MCF 10A (cell line): ENCODE measurements at regions not wholly inside any gene's neighbourhood (a gene's known extent, or its start where the extent isn't known, plus 50 kb on each side); places are given as distances from the start of the nearest gene placed in this dataset.

ENCODE experiments used
- BruUV-seq: library from RNA; stranded (reverse); fragments of 400-500 nt; replicated peaks from 2 replicates; lab custom pipeline; 2021; lab: Mats Ljungman, UMichigan
- CTCF ChIA-PET: fragments of 300-600 bp; sonication (Branson Sonifier 250); formaldehyde crosslinking; extraction: SDS; loops from one replicate; lab custom pipeline; 2021; ENCODE audit warnings: antibody characterized with exemption, inconsistent platforms; lab: Yijun Ruan, JAX
- POLR2A ChIA-PET: fragments of 300-600, 350-650 bp; sonication (Branson Sonifier 250); formaldehyde crosslinking; extraction: SDS; loops from one replicate; lab custom pipeline; 2020; ENCODE audit warnings: antibody characterized with exemption, inconsistent platforms; lab: Yijun Ruan, JAX
- DNase-seq: peaks from one replicate; pipeline ENCODE4 v3.0.0-alpha.2; 2018; ENCODE audit not compliant: unreplicated experiment
- H3K27ac Mint-ChIP-seq: one replicate; pipeline ENCODE4 v1.8.0; 2022; ENCODE audit warnings: mild to moderate bottlenecking, low read depth, mixed read lengths; ENCODE audit not compliant: unreplicated experiment
- H3K27me3 Mint-ChIP-seq: one replicate; pipeline ENCODE4 v1.8.0; 2022; ENCODE audit warnings: mixed read lengths; ENCODE audit not compliant: insufficient read depth, unreplicated experiment
- H3K36me3 Mint-ChIP-seq: one replicate; pipeline ENCODE4 v1.8.0; 2022; ENCODE audit warnings: mild to moderate bottlenecking, moderate library complexity, mixed read lengths; ENCODE audit not compliant: insufficient read depth, unreplicated experiment
- H3K4me1 Mint-ChIP-seq: one replicate; pipeline ENCODE4 v1.8.0; 2022; ENCODE audit warnings: mixed read lengths; ENCODE audit not compliant: insufficient read depth, unreplicated experiment
- H3K4me3 Mint-ChIP-seq: one replicate; pipeline ENCODE4 v1.8.0; 2022; ENCODE audit warnings: mild to moderate bottlenecking, moderate library complexity, mixed read lengths; ENCODE audit not compliant: unreplicated experiment
- H3K9me3 Mint-ChIP-seq: one replicate; pipeline ENCODE4 v1.8.0; 2022; ENCODE audit warnings: mixed read lengths; ENCODE audit not compliant: unreplicated experiment
- CTCF ChIP-seq: fragments of 200-600 bp; IDR thresholded peaks from one replicate; pipeline ENCODE4 v1.8.0; 2022; ENCODE audit warnings: antibody characterized with exemption, mild to moderate bottlenecking; ENCODE audit not compliant: unreplicated experiment
- intact Hi-C: fragments of 100-400 bp; cut with micrococcal nuclease; formaldehyde crosslinking; loops from 2 replicates; pipeline ENCODE4 v1.14.1; 2022

GRCh38 chr1:68590473-68590872 lies 93.6 kb upstream of the DEPDC1 start:
- intact Hi-C loops = loop anchor here (1.0 to 5.0 kb wide), 2 partner anchors 120 to 473 kb away; no protein-coding TSS in a partner anchor
- no peak for TF ChIP-seq CTCF
- Mint-ChIP-seq H3K9me3 (no peaks in the 10 kb centered on the region), H3K4me1 (no peaks in the 10 kb centered on the region), H3K36me3 (no peaks in the 10 kb centered on the region), H3K27me3 (peaks cover 45% of the 10 kb centered on the region), H3K4me3 (no peak overlapping the region), H3K27ac (no peak overlapping the region)
- CTCF ChIA-PET = interaction anchor here (0.6 to 3.4 kb wide), 6 partner anchors 9 to 121 kb away, joined by 3 to 14 read pairs (median 4); no protein-coding TSS in a partner anchor
- POLR2A ChIA-PET = interaction anchor here (1.2 kb wide), 1 partner anchor 120 kb away, joined by 3 read pairs; no protein-coding TSS in a partner anchor
- no TSS peak for BruUV-seq
- peak; percentile 11 for DNase-seq

- no peak for TF ChIP-seq CTCF
- CTCF ChIA-PET = interaction anchor here (0.6 kb wide), 1 partner anchor 11 kb away, joined by 3 read pairs; no protein-coding TSS in a partner anchor
- Mint-ChIP-seq H3K4me3 (no peak overlapping the region), H3K36me3 (no peaks in the 10 kb centered on the region), H3K9me3 (no peaks in the 10 kb centered on the region), H3K4me1 (no peaks in the 10 kb centered on the region), H3K27me3 (peaks cover 61% of the 10 kb centered on the region), H3K27ac (no peak overlapping the region)
- no TSS peak for BruUV-seq
- POLR2A ChIA-PET = no interaction called here
- intact Hi-C loops = loop anchor here (5.0 kb wide), 1 partner anchor 478 kb away; no protein-coding TSS in a partner anchor
- peak; percentile 8 for DNase-seq
Measured at GRCh38 chr1:68594851-68595250, 98.0 kb upstream of the DEPDC1 start.

DNA sequence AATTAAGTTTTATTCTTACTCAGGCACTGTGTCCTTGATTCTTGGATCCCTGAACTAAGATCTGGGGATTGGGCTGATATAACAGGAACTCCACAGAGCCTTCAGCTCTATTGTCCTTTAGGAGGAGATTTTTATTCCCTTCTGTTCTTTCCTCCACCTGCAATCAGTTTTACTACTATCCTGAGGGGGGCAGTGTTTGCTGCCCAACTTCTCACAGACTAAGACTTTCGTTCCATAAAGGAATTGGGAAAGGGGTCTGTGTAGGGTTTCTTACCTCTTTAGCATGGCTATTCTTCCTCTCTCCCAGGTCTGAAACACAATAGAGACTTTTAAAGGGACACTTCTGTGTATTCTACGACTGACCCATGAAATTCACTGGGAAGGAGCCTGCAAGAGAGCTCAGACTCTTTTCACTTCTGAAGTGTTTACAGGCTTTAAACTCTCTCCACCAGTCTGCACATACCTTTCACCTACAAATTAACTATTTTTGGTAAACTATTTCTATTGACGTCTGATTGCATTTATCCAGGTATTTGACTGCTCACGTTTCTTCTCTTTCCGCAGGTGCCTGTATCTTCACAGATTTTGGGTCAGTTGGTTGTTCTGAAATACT lies 103.3 kb upstream of the DEPDC1 start:
- Mint-ChIP-seq H3K27me3 (peaks cover 39% of the 10 kb centered on the region), H3K36me3 (no peaks in the 10 kb centered on the region), H3K4me1 (no peaks in the 10 kb centered on the region), H3K4me3 (no peak overlapping the region), H3K9me3 (no peaks in the 10 kb centered on the region), H3K27ac (no peak overlapping the region)
- peak; percentile 50 for DNase-seq
- CTCF ChIA-PET = interaction anchor here (0.6 to 1.7 kb wide), 9 partner anchors 9 to 1177 kb away, joined by 3 to 6 read pairs (median 3); no protein-coding TSS in a partner anchor
- peak; percentile 48 for TF ChIP-seq CTCF
- BruUV-seq = no TSS peak
- POLR2A ChIA-PET = no interaction called here
- intact Hi-C loops = loop anchor here (1.0 to 5.0 kb wide), 2 partner anchors 219 to 1137 kb away; no protein-coding TSS in a partner anchor

DNA sequence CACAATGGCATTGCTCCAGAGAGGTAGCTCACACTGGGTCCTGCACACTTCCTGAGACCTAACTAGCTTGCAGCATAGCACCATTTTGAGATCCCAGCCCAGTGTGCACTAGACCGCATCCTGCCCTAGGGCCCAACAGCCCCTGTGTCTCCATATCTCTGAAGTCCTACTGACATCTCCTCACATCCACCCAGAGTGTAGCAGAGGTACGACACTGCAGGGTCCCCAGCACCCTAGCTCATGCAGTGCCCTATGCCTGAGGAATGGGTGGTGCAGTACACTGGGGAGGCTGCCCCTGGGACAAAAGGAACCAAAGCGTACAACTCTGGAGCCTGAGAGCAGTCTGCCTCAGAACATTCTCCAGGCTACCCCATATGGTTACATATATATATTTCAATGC lies 111.4 kb upstream of the DEPDC1 start:
- Mint-ChIP-seq H3K36me3 (no peaks in the 10 kb centered on the region), H3K27me3 (peaks cover 39% of the 10 kb centered on the region), H3K4me1 (no peaks in the 10 kb centered on the region), H3K4me3 (no peak overlapping the region), H3K27ac (no peak overlapping the region), H3K9me3 (no peaks in the 10 kb centered on the region)
- CTCF ChIA-PET = interaction anchor here (1.2 to 1.4 kb wide), 2 partner anchors 18 to 31 kb away, joined by 3 read pairs; no protein-coding TSS in a partner anchor
- no peak for DNase-seq
- intact Hi-C loops = no loop called here
- no TSS peak for BruUV-seq
- no peak for TF ChIP-seq CTCF
- POLR2A ChIA-PET = no interaction called here
